ENCODE measurements at regions not wholly inside any gene's neighbourhood (a gene's known extent, or its start where the extent isn't known, plus 50 kb on each side); places are given as distances from the start of the nearest gene placed in this dataset.
"Not testable (repeated sequence)": the region's sequence is repeated elsewhere in the genome, so short reads cannot be mapped to it uniquely, and the experiment has no call there.

DNA sequence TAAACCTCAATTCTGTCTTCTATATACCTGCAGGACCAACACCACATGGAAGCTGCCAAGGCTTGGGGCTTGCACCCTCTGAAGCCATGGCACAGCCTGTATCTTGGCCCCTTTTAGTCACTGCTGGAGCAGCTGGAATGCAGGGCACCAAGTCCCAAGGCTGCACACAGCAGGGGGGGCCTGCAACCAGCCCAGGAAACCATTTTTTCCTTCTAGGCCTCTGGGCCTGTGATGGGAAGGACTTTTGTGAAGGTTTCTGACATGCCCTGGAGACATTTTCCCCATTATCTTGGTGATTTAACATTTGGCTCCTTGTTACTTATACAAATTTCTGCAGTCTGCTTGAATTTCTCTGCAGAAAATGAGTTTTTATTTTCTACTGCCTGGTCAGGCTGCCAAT, 123.2 kb upstream of the PCGF5 start:
- Mint-ChIP-seq H3K9me3 (ENCODE audit: unreplicated experiment) (peaks cover 27% of the 10 kb centered on the region), H3K4me3 (ENCODE audit: unreplicated experiment) (no peak overlapping the region), H3K4me1 (ENCODE audit: unreplicated experiment) (no peaks in the 10 kb centered on the region), H3K27me3 (ENCODE audit: unreplicated experiment) (peaks cover under 1% of the 10 kb centered on the region), H3K27ac (ENCODE audit: unreplicated experiment) (no peak overlapping the region), H3K36me3 (ENCODE audit: unreplicated experiment) (peaks cover 10% of the 10 kb centered on the region)
- no peak for DNase-seq (ENCODE audit: extremely low spot score, unreplicated experiment)
- TF ChIP-seq, protein P1, sequence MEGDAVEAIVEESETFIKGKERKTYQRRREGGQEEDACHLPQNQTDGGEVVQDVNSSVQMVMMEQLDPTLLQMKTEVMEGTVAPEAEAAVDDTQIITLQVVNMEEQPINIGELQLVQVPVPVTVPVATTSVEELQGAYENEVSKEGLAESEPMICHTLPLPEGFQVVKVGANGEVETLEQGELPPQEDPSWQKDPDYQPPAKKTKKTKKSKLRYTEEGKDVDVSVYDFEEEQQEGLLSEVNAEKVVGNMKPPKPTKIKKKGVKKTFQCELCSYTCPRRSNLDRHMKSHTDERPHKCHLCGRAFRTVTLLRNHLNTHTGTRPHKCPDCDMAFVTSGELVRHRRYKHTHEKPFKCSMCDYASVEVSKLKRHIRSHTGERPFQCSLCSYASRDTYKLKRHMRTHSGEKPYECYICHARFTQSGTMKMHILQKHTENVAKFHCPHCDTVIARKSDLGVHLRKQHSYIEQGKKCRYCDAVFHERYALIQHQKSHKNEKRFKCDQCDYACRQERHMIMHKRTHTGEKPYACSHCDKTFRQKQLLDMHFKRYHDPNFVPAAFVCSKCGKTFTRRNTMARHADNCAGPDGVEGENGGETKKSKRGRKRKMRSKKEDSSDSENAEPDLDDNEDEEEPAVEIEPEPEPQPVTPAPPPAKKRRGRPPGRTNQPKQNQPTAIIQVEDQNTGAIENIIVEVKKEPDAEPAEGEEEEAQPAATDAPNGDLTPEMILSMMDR (IDR thresholded peaks at IDR 0.05) = no peak

DNA sequence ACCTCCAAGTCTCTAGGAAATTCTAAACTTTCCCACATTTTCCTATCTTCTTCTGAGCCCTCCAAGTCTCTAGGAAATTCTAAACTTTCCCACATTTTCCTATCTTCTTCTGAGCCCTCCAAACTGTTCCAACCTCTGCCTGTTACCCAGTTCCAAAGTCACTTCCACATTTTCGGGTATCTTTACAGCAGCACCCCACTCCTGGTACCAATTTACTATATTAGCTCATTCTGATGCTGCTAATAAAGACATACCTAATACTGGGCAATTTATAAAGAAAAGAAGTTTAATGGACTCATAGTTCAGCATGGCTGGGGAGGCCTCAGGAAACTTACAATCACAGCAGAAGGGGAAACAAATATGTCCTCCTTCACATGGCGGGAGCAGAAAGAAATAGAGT, 122.4 kb upstream of the PCGF5 start:
- H3K27me3 Mint-ChIP-seq (ENCODE audit: unreplicated experiment); DNase-seq (ENCODE audit: extremely low spot score, unreplicated experiment); H3K4me3 Mint-ChIP-seq (ENCODE audit: unreplicated experiment); H3K27ac Mint-ChIP-seq (ENCODE audit: unreplicated experiment); H3K4me1 Mint-ChIP-seq (ENCODE audit: unreplicated experiment): not testable (repeated sequence)
- H3K9me3 Mint-ChIP-seq (ENCODE audit: unreplicated experiment) = peaks cover 22% of the 10 kb centered on the region
- H3K36me3 Mint-ChIP-seq (ENCODE audit: unreplicated experiment) = peaks cover 10% of the 10 kb centered on the region

GRCh38 chr10:91103384-91104192, 116.9 kb upstream of the PCGF5 start:
- H3K27ac Mint-ChIP-seq (ENCODE audit: unreplicated experiment) = no peak overlapping the region

GRCh38 chr10:91104193-91105041, 116.0 kb upstream of the PCGF5 start:
- peaks cover 7% of the 10 kb centered on the region for H3K4me1 Mint-ChIP-seq (ENCODE audit: unreplicated experiment)
- no peak overlapping the region for H3K4me3 Mint-ChIP-seq (ENCODE audit: unreplicated experiment)
- peaks cover 19% of the 10 kb centered on the region for H3K27me3 Mint-ChIP-seq (ENCODE audit: unreplicated experiment)
- no peak overlapping the region for H3K27ac Mint-ChIP-seq (ENCODE audit: unreplicated experiment)
- no peak for DNase-seq (ENCODE audit: extremely low spot score, unreplicated experiment)
- no peaks in the 10 kb centered on the region for H3K9me3 Mint-ChIP-seq (ENCODE audit: unreplicated experiment)
- no peaks in the 10 kb centered on the region for H3K36me3 Mint-ChIP-seq (ENCODE audit: unreplicated experiment)
- TF ChIP-seq, protein P1 (IDR thresholded peaks at IDR 0.05) = no peak

More at GRCh38 chr10:91103384-91104192, 116.9 kb upstream of the PCGF5 start:
- Mint-ChIP-seq H3K27me3 (ENCODE audit: unreplicated experiment) (peaks cover 19% of the 10 kb centered on the region), H3K4me3 (ENCODE audit: unreplicated experiment) (no peak overlapping the region), H3K9me3 (ENCODE audit: unreplicated experiment) (no peaks in the 10 kb centered on the region), H3K36me3 (ENCODE audit: unreplicated experiment) (no peaks in the 10 kb centered on the region), H3K4me1 (ENCODE audit: unreplicated experiment) (peaks cover 7% of the 10 kb centered on the region)
- DNase-seq (ENCODE audit: extremely low spot score, unreplicated experiment) = no peak
- TF ChIP-seq, protein P1 (IDR thresholded peaks at IDR 0.05) = no peak

DNA sequence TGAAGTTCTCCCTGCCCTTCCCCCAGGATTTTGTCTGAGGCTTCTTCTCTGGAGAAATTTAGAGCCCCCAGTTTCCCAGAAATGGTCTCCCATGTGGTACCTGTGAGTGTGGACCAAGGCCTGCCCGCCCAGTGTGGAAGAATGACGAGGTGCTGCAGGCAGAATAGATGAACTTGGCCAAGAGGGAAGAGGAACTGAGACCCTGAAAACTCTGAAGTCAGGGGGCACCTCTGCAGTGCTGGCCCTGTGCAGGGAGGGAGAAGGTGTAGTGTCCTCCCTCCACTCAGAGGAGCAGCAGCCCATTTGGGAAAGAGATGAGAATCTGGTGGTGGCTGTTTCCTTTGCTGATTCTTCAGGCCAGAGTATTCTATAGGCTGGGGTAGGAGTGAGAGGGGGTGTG, 115.2 kb upstream of the PCGF5 start:
- H3K4me3 Mint-ChIP-seq (ENCODE audit: unreplicated experiment) = no peak overlapping the region
- peaks cover 19% of the 10 kb centered on the region for H3K27me3 Mint-ChIP-seq (ENCODE audit: unreplicated experiment)
- no peak overlapping the region for H3K27ac Mint-ChIP-seq (ENCODE audit: unreplicated experiment)
- no peak for DNase-seq (ENCODE audit: extremely low spot score, unreplicated experiment)
- no peaks in the 10 kb centered on the region for H3K36me3 Mint-ChIP-seq (ENCODE audit: unreplicated experiment)
- TF ChIP-seq, protein P1 (IDR thresholded peaks at IDR 0.05) = no peak
- peaks cover 7% of the 10 kb centered on the region for H3K4me1 Mint-ChIP-seq (ENCODE audit: unreplicated experiment)
- no peaks in the 10 kb centered on the region for H3K9me3 Mint-ChIP-seq (ENCODE audit: unreplicated experiment)

Measured in osteocyte (in vitro differentiated cells).